HepG2 (cell line): ENCODE measurements at regions not wholly inside any gene's neighbourhood (a gene's known extent, or its start where the extent isn't known, plus 50 kb on each side); places are given as distances from the start of the nearest gene placed in this dataset.

Experiments
- ATAC-seq: fragments of 200-7000 bp; cut with Tn5 transposase; 3 replicates; pipeline ENCODE4 v1.9.1; 2020; ENCODE audit warnings: mild to moderate bottlenecking, moderate library complexity
- BruUV-seq: library from RNA; stranded (reverse); fragments of 400-500 nt; replicated peaks from 2 replicates; lab custom pipeline; 2021; lab: Mats Ljungman, UMichigan
- CTCF ChIA-PET: fragments of 300-600 bp; formaldehyde crosslinking; extraction: SDS; loops from one replicate; lab custom pipeline; 2021; ENCODE audit warnings: low total read pairs, inconsistent platforms, low intra/inter-chr PET ratio; lab: Yijun Ruan, JAX
- POLR2A ChIA-PET: fragments of 350-600 bp; sonication (Branson Sonifier 250); formaldehyde crosslinking; loops from one replicate; lab custom pipeline; 2020; ENCODE audit warnings: antibody characterized with exemption, inconsistent platforms; lab: Yijun Ruan, JAX
- DNase-seq: peaks from one replicate; pipeline ENCODE4 v3.0.0-alpha.2; 2015; ENCODE audit warnings: low spot score
- FAIRE-seq: peaks from 3 replicates; lab custom pipeline; 2011; peaks lifted over from hg19 to GRCh38; lab: Jason Lieb, UNC
- H2AFZ ChIP-seq: one replicate; pipeline ENCODE4 v1.6.1; 2011; ENCODE audit warnings: low read length, inconsistent platforms
- H3K27ac ChIP-seq: fragments of 300-600 bp; 3 replicates; pipeline ENCODE4 v1.8.0; 2011; ENCODE audit warnings: mixed run types, mild to moderate bottlenecking, mixed read lengths, low read length, inconsistent platforms; ENCODE audit not compliant: insufficient read depth; ENCODE audit errors: extremely low read length
- H3K27me3 ChIP-seq, 2 experiments: fragments of 200-600 bp in 1 of 2; 2 replicates in 1 of 2; 3 replicates in 1 of 2; pipeline versions ENCODE4 v1.6.0 to v1.8.0; 2011; ENCODE audit warnings: low read length in 2 of 2, mild to moderate bottlenecking in 2 of 2, moderate library complexity in 2 of 2, inconsistent platforms in 1 of 2; ENCODE audit not compliant: insufficient read depth in 2 of 2, control insufficient read depth in 1 of 2
- H3K36me3 ChIP-seq, 2 experiments: fragments of 200-600 bp in 1 of 2; replicated peaks in 1 of 2; 2 replicates in 1 of 2; 3 replicates in 1 of 2; pipeline versions ENCODE4 v1.5.1 to v1.8.0; 2011; ENCODE audit warnings: low read length in 2 of 2, inconsistent platforms in 1 of 2; ENCODE audit not compliant: insufficient read depth in 2 of 2, control insufficient read depth in 1 of 2
- H3K4me1 ChIP-seq: 2 replicates; pipeline ENCODE4 v1.5.1; 2012; ENCODE audit warnings: low read length, inconsistent platforms; ENCODE audit not compliant: insufficient read depth
- H3K4me2 ChIP-seq: 2 replicates; pipeline ENCODE4 v1.6.0; 2011; ENCODE audit warnings: low read depth, low read length, inconsistent platforms
- H3K4me3 ChIP-seq, 3 experiments: fragments of 200-600 bp in 1 of 3; sonication (generic), shearing (Covaris generic) in 1 of 3; replicated peaks in 1 of 3; 2 replicates each; pipeline ENCODE4 v1.5.1; 2011 to 2016; ENCODE audit warnings: low read length in 3 of 3, inconsistent platforms in 2 of 3, low read depth in 2 of 3, mild to moderate bottlenecking in 2 of 3, control low read depth in 1 of 3, mixed read lengths in 1 of 3; ENCODE audit not compliant: insufficient read depth in 1 of 3
- H3K79me2 ChIP-seq: one replicate; pipeline ENCODE4 v1.6.1; 2011; ENCODE audit warnings: low read length, inconsistent platforms; ENCODE audit not compliant: insufficient read depth
- H3K9ac ChIP-seq: 2 replicates; pipeline ENCODE4 v1.6.0; 2011; ENCODE audit warnings: mild to moderate bottlenecking, low read depth, low read length, inconsistent platforms; ENCODE audit not compliant: insufficient read depth
- H3K9me3 ChIP-seq: 2 replicates; pipeline ENCODE4 v1.5.1; 2012; ENCODE audit warnings: mild to moderate bottlenecking, low read length
- H4K20me1 ChIP-seq: 2 replicates; pipeline ENCODE4 v1.6.0; 2011; ENCODE audit warnings: inconsistent platforms, mild to moderate bottlenecking, low read length, moderate library complexity; ENCODE audit not compliant: insufficient read depth
- CC2D1A ChIP-seq: sonication (generic); formaldehyde crosslinking; IDR thresholded peaks from 2 replicates; pipeline ENCODE4 v1.8.1; 2023; ENCODE audit warnings: mild to moderate bottlenecking, missing genetic modification reagents
- HNRNPL ChIP-seq: fragments of 200-400 bp; formaldehyde crosslinking; IDR thresholded peaks from 2 replicates; pipeline ENCODE4 v1.6.1; 2017; ENCODE audit warnings: mild to moderate bottlenecking, low read depth, low read length
- KLF11 ChIP-seq: IDR thresholded peaks from 2 replicates; pipeline ENCODE4 v1.6.1; 2016; ENCODE audit warnings: missing compliant biosample characterization
- MLX ChIP-seq: IDR thresholded peaks from 2 replicates; pipeline ENCODE4 v1.6.1; 2016
- NCOA5 ChIP-seq: sonication (generic); formaldehyde crosslinking; IDR thresholded peaks from 2 replicates; pipeline ENCODE4 v1.4.0; 2020; ENCODE audit warnings: missing genetic modification reagents
- PRMT3 ChIP-seq: sonication (generic); formaldehyde crosslinking; IDR thresholded peaks from 2 replicates; pipeline ENCODE4 v1.8.1; 2022; ENCODE audit warnings: low read depth, mild to moderate bottlenecking, moderate library complexity, missing genetic modification reagents, borderline replicate concordance
- PRPF4 ChIP-seq: fragments of 200-400 bp; formaldehyde crosslinking; IDR thresholded peaks from 2 replicates; pipeline ENCODE4 v1.6.1; 2016; ENCODE audit warnings: low read length, low read depth; ENCODE audit not compliant: poor library complexity, severe bottlenecking
- PTBP1 ChIP-seq: fragments of 200-400 bp; formaldehyde crosslinking; IDR thresholded peaks from 2 replicates; pipeline ENCODE4 v1.6.1; 2018; ENCODE audit warnings: low read length, low read depth; ENCODE audit not compliant: poor library complexity, severe bottlenecking
- RNF2 ChIP-seq: fragments of 450-650 bp; conservative IDR thresholded peaks from 2 replicates; pipeline ENCODE4 v1.6.1; 2016; ENCODE audit warnings: low read depth
- TOPORS ChIP-seq: sonication (generic); formaldehyde crosslinking; IDR thresholded peaks from 2 replicates; pipeline ENCODE4 v1.8.0; 2023; ENCODE audit warnings: mild to moderate bottlenecking, missing genetic modification reagents
- ZFY ChIP-seq: sonication (generic); formaldehyde crosslinking; IDR thresholded peaks from 2 replicates; pipeline ENCODE4 v1.4.0; 2020; ENCODE audit warnings: missing genetic modification reagents
- ZNF10 ChIP-seq: sonication (generic); formaldehyde crosslinking; IDR thresholded peaks from 2 replicates; pipeline ENCODE4 v1.4.0; 2020; ENCODE audit warnings: mild to moderate bottlenecking, low read depth, missing genetic modification reagents, borderline replicate concordance
- ZNF143 ChIP-seq: sonication (generic); formaldehyde crosslinking; IDR thresholded peaks from 2 replicates; pipeline ENCODE4 v1.4.0; 2020; ENCODE audit warnings: missing genetic modification reagents
- ZNF160 ChIP-seq: sonication (generic); formaldehyde crosslinking; IDR thresholded peaks from 2 replicates; pipeline ENCODE4 v1.8.0; 2022; ENCODE audit warnings: mild to moderate bottlenecking, inconsistent platforms, missing genetic modification reagents
- ZNF30 ChIP-seq: sonication (generic); formaldehyde crosslinking; IDR thresholded peaks from 2 replicates; pipeline ENCODE4 v1.5.0; 2020; ENCODE audit warnings: mild to moderate bottlenecking, missing genetic modification reagents
- WGBS: methylation state at CpG from one replicate; pipeline ENCODE4 v1.1.6; 2017; ENCODE audit warnings: low lambda C conversion rate; 5-methylcytosine and 5-hydroxymethylcytosine counted together
- in situ Hi-C: cut with HindIII; loops from 2 replicates; pipeline ENCODE4 v1.10.0; 2017; ENCODE audit warnings: low pct_unique_long_range_greater_than_20kb; ENCODE audit not compliant: extremely low pct_ligation_motif_present
- intact Hi-C: fragments of 100-400 bp; cut with micrococcal nuclease; formaldehyde crosslinking; loops from one replicate; pipeline ENCODE4 v1.10.0; 2022; ENCODE audit not compliant: unreplicated experiment
- TF ChIP-seq, protein P1 (sequence below): sonication (generic); formaldehyde crosslinking; IDR thresholded peaks from 2 replicates; pipeline ENCODE4 v1.5.0; 2020; ENCODE audit warnings: mild to moderate bottlenecking, low read depth, missing genetic modification reagents, borderline replicate concordance
- TF ChIP-seq, protein P2 (sequence below): sonication (generic); formaldehyde crosslinking; conservative IDR thresholded peaks from 2 replicates; pipeline ENCODE4 v1.8.0; 2022; ENCODE audit warnings: mild to moderate bottlenecking, moderate library complexity, missing genetic modification reagents

DNA sequence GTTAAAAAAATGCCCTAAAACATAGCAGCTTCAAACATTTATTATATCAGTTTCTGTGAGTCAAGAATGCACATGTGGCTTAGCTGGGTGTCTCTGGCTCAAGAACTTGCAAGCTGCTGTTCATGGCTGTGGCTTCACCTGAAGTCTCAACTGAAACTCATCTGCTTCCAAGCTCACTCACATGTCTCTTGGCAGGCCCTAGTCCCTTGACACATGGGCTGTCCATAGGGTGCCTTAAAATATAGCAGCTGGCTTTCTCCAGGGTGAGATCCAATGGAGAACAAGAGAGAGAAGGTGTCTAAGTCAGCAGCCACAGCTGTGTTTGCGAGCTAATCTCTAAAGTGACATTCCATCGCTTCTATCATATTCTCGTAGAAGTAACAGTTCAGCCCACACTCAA is 152.8 kb downstream of the DSEL start:
- DNase-seq (no peak), FAIRE-seq (no peak), ATAC-seq (no peak)
- intact Hi-C loops (no loop called here), in situ Hi-C loops (no loop called here)
- H2AFZ ChIP-seq = no peak overlapping the region
- WGBS = 63% methylated on average over 3 of the region's 3 CpGs
- H4K20me1 ChIP-seq = no peaks in the 10 kb centered on the region
- H3K9ac ChIP-seq = no peak overlapping the region
- no TSS peak for BruUV-seq
- H3K27me3 ChIP-seq = no peaks in the 10 kb centered on the region
- no peaks in the 10 kb centered on the region for H3K9me3 ChIP-seq
- H3K4me2 ChIP-seq = no peak overlapping the region
- ChIA-PET CTCF (no interaction called here), POLR2A (no interaction called here)
- H3K79me2 ChIP-seq = no peaks in the 10 kb centered on the region
- no peak for TF ChIP-seq ZNF160 (CRISPR knock-in tag)
- no peak for TF ChIP-seq PTBP1
- TF ChIP-seq RNF2 = no peak
- no peak for TF ChIP-seq HNRNPL
- TF ChIP-seq, protein P1, sequence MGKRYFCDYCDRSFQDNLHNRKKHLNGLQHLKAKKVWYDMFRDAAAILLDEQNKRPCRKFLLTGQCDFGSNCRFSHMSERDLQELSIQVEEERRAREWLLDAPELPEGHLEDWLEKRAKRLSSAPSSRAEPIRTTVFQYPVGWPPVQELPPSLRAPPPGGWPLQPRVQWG = no peak
- TF ChIP-seq MLX = no peak
- TF ChIP-seq PRPF4 = no peak
- H3K36me3 ChIP-seq = no peaks in the 10 kb centered on the region
- no peaks in the 10 kb centered on the region for H3K4me1 ChIP-seq
- H3K27ac ChIP-seq = no peak overlapping the region
- H3K4me3 ChIP-seq = no peak overlapping the region

GRCh38 chr18:67362906-67363305 is 153.6 kb downstream of the DSEL start:
- no peak overlapping the region for H3K27ac ChIP-seq
- in situ Hi-C loops (no loop called here), intact Hi-C loops (no loop called here)
- no peak overlapping the region for H3K4me3 ChIP-seq
- H3K9me3 ChIP-seq = no peaks in the 10 kb centered on the region
- H3K4me2 ChIP-seq = no peak overlapping the region
- H3K79me2 ChIP-seq = no peaks in the 10 kb centered on the region
- ATAC-seq = no peak
- BruUV-seq = no TSS peak
- no peak overlapping the region for H2AFZ ChIP-seq
- ChIA-PET POLR2A (no interaction called here), CTCF (no interaction called here)
- TF ChIP-seq, protein P2, sequence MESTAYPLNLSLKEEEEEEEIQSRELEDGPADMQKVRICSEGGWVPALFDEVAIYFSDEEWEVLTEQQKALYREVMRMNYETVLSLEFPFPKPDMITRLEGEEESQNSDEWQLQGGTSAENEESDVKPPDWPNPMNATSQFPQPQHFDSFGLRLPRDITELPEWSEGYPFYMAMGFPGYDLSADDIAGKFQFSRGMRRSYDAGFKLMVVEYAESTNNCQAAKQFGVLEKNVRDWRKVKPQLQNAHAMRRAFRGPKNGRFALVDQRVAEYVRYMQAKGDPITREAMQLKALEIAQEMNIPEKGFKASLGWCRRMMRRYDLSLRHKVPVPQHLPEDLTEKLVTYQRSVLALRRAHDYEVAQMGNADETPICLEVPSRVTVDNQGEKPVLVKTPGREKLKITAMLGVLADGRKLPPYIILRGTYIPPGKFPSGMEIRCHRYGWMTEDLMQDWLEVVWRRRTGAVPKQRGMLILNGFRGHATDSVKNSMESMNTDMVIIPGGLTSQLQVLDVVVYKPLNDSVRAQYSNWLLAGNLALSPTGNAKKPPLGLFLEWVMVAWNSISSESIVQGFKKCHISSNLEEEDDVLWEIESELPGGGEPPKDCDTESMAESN = no peak
- no peak for TF ChIP-seq ZNF10
- no peak for TF ChIP-seq ZNF30 (CRISPR knock-in tag)
- TF ChIP-seq NCOA5 = no peak
- TF ChIP-seq TOPORS = no peak
- TF ChIP-seq ZFY = no peak
- TF ChIP-seq CC2D1A (CRISPR knock-in tag) = no peak
- TF ChIP-seq PRMT3 = no peak
- no peak for TF ChIP-seq KLF11 (CRISPR knock-in tag)
- TF ChIP-seq ZNF143 (CRISPR knock-in tag) = no peak
- no peaks in the 10 kb centered on the region for H3K36me3 ChIP-seq
- no peak for DNase-seq
- H3K4me1 ChIP-seq = no peaks in the 10 kb centered on the region
- no peak for FAIRE-seq
- H4K20me1 ChIP-seq = no peaks in the 10 kb centered on the region
- no peaks in the 10 kb centered on the region for H3K27me3 ChIP-seq
- 9% methylated on average over 2 of the region's 2 CpGs for WGBS
- H3K9ac ChIP-seq = no peak overlapping the region
